SK-N-SH treated with all-trans-retinoic acid at 6 μM for 48 hours (cell line): ENCODE measurements at regions not wholly inside any gene's neighbourhood (a gene's known extent, or its start where the extent isn't known, plus 50 kb on each side); places are given as distances from the start of the nearest gene placed in this dataset.

Experiments used
- ATAC-seq: fragments of 200-7000 bp; cut with Tn5 transposase; 3 replicates; pipeline ENCODE4 v1.9.1; 2020; ENCODE audit warnings: mild to moderate bottlenecking, moderate library complexity
- ARNTL ChIP-seq: fragments of 450-650 bp; formaldehyde crosslinking; IDR thresholded peaks from 2 replicates; pipeline ENCODE4 v1.5.0; 2020; ENCODE audit warnings: low read depth, mild to moderate bottlenecking, moderate library complexity, borderline replicate concordance
- BACH2 ChIP-seq: fragments of 250-450 bp; sonication (Bioruptor Pico); IDR thresholded peaks from 2 replicates; pipeline ENCODE4 v1.9.0; 2021; ENCODE audit warnings: mild to moderate bottlenecking, borderline replicate concordance
- CREB5 ChIP-seq: fragments of 250-450 bp; sonication (Bioruptor Pico); IDR thresholded peaks from 2 replicates; pipeline ENCODE4 v1.5.1; 2020; ENCODE audit warnings: low read depth, mild to moderate bottlenecking, moderate library complexity
- CSRNP3 ChIP-seq: fragments of 250-450 bp; sonication (Bioruptor Pico); IDR thresholded peaks from 2 replicates; pipeline ENCODE4 v1.5.1; 2021; ENCODE audit warnings: mild to moderate bottlenecking, moderate library complexity
- ESRRG ChIP-seq: fragments of 250-450 bp; sonication (Bioruptor Pico); IDR thresholded peaks from 2 replicates; pipeline ENCODE4 v1.6.1; 2021; ENCODE audit warnings: mild to moderate bottlenecking
- GLIS3 ChIP-seq: fragments of 250-450 bp; sonication (Bioruptor Pico); IDR thresholded peaks from 2 replicates; pipeline ENCODE4 v1.5.0; 2020; ENCODE audit warnings: mild to moderate bottlenecking, moderate library complexity
- OSR1 ChIP-seq: fragments of 250-450 bp; sonication (Bioruptor Pico); IDR thresholded peaks from 2 replicates; pipeline ENCODE4 v1.8.0; 2022; ENCODE audit warnings: moderate library complexity, mild to moderate bottlenecking, inconsistent platforms
- PATZ1 ChIP-seq: fragments of 250-450 bp; sonication (Bioruptor Pico); IDR thresholded peaks from 2 replicates; pipeline ENCODE4 v1.8.0; 2020; ENCODE audit warnings: mild to moderate bottlenecking, moderate library complexity, borderline replicate concordance
- POU6F1 ChIP-seq: fragments of 250-450 bp; sonication (Bioruptor Pico); IDR thresholded peaks from 2 replicates; pipeline ENCODE4 v1.8.0; 2021; ENCODE audit warnings: low read depth, mild to moderate bottlenecking, moderate library complexity, borderline replicate concordance
- PPARA ChIP-seq: fragments of 250-450 bp; sonication (Bioruptor Pico); IDR thresholded peaks from 2 replicates; pipeline ENCODE4 v1.5.0; 2020; ENCODE audit warnings: mild to moderate bottlenecking, borderline replicate concordance
- TCF4 ChIP-seq: fragments of 250-450 bp; sonication (Bioruptor Pico); IDR thresholded peaks from 2 replicates; pipeline ENCODE4 v1.8.0; 2021; ENCODE audit warnings: mild to moderate bottlenecking, moderate library complexity, borderline replicate concordance
- TOX ChIP-seq: fragments of 250-450 bp; sonication (Bioruptor Pico); IDR thresholded peaks from 2 replicates; pipeline ENCODE4 v1.8.0; 2021; ENCODE audit warnings: mild to moderate bottlenecking, moderate library complexity, borderline replicate concordance
- TSHZ2 ChIP-seq: fragments of 250-450 bp; sonication (Bioruptor Pico); IDR thresholded peaks from 2 replicates; pipeline ENCODE4 v1.5.0; 2020; ENCODE audit warnings: mild to moderate bottlenecking, moderate library complexity
- ZC3H10 ChIP-seq: fragments of 250-450 bp; sonication (Bioruptor Pico); IDR thresholded peaks from 2 replicates; pipeline ENCODE4 v1.5.1; 2021; ENCODE audit warnings: mild to moderate bottlenecking, moderate library complexity
- ZFP3 ChIP-seq: fragments of 250-450 bp; sonication (Bioruptor Pico); IDR thresholded peaks from 2 replicates; pipeline ENCODE4 v1.5.0; 2020; ENCODE audit warnings: mild to moderate bottlenecking, moderate library complexity
- ZFP30 ChIP-seq: fragments of 450-650 bp; formaldehyde crosslinking; IDR thresholded peaks from 2 replicates; pipeline ENCODE4 v1.5.0; 2022; ENCODE audit warnings: mild to moderate bottlenecking, moderate library complexity
- ZNF565 ChIP-seq: fragments of 450-650 bp; formaldehyde crosslinking; conservative IDR thresholded peaks from 2 replicates; pipeline ENCODE4 v1.5.0; 2020; ENCODE audit warnings: low read depth, mild to moderate bottlenecking, moderate library complexity
- ZNF70 ChIP-seq: fragments of 450-650 bp; formaldehyde crosslinking; IDR thresholded peaks from 2 replicates; pipeline ENCODE4 v1.5.0; 2020; ENCODE audit warnings: mild to moderate bottlenecking, moderate library complexity
- ZNF8 ChIP-seq: fragments of 450-650 bp; formaldehyde crosslinking; IDR thresholded peaks from 2 replicates; pipeline ENCODE4 v1.5.0; 2020; ENCODE audit warnings: mild to moderate bottlenecking, moderate library complexity

GRCh38 chrX:21126661-21127060 is 247.6 kb upstream of the CNKSR2 start:
- no peak for ATAC-seq
- TF ChIP-seq ARNTL (CRISPR knock-in tag) (no peak), OSR1 (CRISPR knock-in tag) (no peak), BACH2 (CRISPR knock-in tag) (no peak), CREB5 (CRISPR knock-in tag) (no peak), GLIS3 (CRISPR knock-in tag) (no peak), TOX (CRISPR knock-in tag) (no peak), PPARA (CRISPR knock-in tag) (no peak), ZNF8 (CRISPR knock-in tag) (no peak), ESRRG (CRISPR knock-in tag) (no peak), TSHZ2 (CRISPR knock-in tag) (no peak), ZNF565 (CRISPR knock-in tag) (no peak), POU6F1 (CRISPR knock-in tag) (no peak), ZFP3 (CRISPR knock-in tag) (no peak), ZC3H10 (no peak), ZNF70 (CRISPR knock-in tag) (no peak), ZFP30 (no peak)

- ATAC-seq: no peak
- TF ChIP-seq ZNF70 (CRISPR knock-in tag): no peak
Observed at GRCh38 chrX:21131346-21131745, 242.9 kb upstream of the CNKSR2 start.

GRCh38 chrX:21131786-21132185 is 242.4 kb upstream of the CNKSR2 start:
- no peak for ATAC-seq

More at GRCh38 chrX:21131786-21132185, 242.4 kb upstream of the CNKSR2 start:
- TF ChIP-seq ESRRG (CRISPR knock-in tag) (no peak), ZNF70 (CRISPR knock-in tag) (no peak), TSHZ2 (CRISPR knock-in tag) (no peak), CREB5 (CRISPR knock-in tag) (no peak), ARNTL (CRISPR knock-in tag) (no peak), BACH2 (CRISPR knock-in tag) (no peak), CSRNP3 (CRISPR knock-in tag) (no peak), GLIS3 (CRISPR knock-in tag) (no peak), TCF4 (CRISPR knock-in tag) (no peak), POU6F1 (CRISPR knock-in tag) (no peak), PATZ1 (CRISPR knock-in tag) (no peak)
